ENCODE measurements at regions not wholly inside any gene's neighbourhood (a gene's known extent, or its start where the extent isn't known, plus 50 kb on each side); places are given as distances from the start of the nearest gene placed in this dataset.

DNA sequence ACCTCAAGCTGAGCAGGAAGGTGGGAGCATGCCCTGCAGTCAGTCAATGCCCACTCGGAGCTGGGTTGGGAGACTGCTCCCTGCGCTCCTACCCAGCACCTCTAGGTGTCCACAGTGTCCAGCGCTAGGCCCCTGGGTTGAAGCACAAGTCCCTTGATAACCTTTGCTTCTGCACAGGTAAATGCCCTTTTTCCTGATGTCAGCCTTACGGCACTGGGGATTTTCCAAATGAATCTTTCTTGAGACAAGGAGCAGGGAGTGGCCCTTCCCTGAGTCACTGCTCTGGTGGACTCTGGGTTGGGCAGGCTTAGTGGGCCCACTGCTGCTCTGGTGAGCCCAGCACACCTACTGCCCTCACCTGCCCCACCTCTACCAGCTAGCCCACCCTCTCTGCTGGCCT, 61.9 kb upstream of the OPN4 start:
- TF ChIP-seq, protein P1, sequence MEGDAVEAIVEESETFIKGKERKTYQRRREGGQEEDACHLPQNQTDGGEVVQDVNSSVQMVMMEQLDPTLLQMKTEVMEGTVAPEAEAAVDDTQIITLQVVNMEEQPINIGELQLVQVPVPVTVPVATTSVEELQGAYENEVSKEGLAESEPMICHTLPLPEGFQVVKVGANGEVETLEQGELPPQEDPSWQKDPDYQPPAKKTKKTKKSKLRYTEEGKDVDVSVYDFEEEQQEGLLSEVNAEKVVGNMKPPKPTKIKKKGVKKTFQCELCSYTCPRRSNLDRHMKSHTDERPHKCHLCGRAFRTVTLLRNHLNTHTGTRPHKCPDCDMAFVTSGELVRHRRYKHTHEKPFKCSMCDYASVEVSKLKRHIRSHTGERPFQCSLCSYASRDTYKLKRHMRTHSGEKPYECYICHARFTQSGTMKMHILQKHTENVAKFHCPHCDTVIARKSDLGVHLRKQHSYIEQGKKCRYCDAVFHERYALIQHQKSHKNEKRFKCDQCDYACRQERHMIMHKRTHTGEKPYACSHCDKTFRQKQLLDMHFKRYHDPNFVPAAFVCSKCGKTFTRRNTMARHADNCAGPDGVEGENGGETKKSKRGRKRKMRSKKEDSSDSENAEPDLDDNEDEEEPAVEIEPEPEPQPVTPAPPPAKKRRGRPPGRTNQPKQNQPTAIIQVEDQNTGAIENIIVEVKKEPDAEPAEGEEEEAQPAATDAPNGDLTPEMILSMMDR (IDR thresholded peaks at IDR 0.05), result no peak
- TF ChIP-seq EP300 (IDR thresholded peaks at IDR 0.05), result no peak
